WTC11 (cell line): ENCODE measurements at regions not wholly inside any gene's neighbourhood (a gene's known extent, or its start where the extent isn't known, plus 50 kb on each side); places are given as distances from the start of the nearest gene placed in this dataset.

Source experiments
- CREB1 ChIP-seq: sonication (generic); formaldehyde crosslinking; IDR thresholded peaks from 2 replicates; pipeline ENCODE4 v1.8.0; 2023; ENCODE audit warnings: mild to moderate bottlenecking, missing genetic modification reagents
- CTCF ChIP-seq: fragments of 200-600 bp; IDR thresholded peaks from 2 replicates; pipeline ENCODE4 v1.8.0; 2022; ENCODE audit warnings: antibody characterized with exemption
- E2F5 ChIP-seq: sonication (generic); formaldehyde crosslinking; IDR thresholded peaks from 2 replicates; pipeline ENCODE4 v1.8.1; 2022; ENCODE audit warnings: mild to moderate bottlenecking, moderate library complexity, missing genetic modification reagents
- ELF4 ChIP-seq: sonication (generic); formaldehyde crosslinking; IDR thresholded peaks from 2 replicates; pipeline ENCODE4 v1.8.1; 2022; ENCODE audit warnings: low read depth, mild to moderate bottlenecking, moderate library complexity, missing genetic modification reagents
- ETV6 ChIP-seq: sonication (generic); formaldehyde crosslinking; IDR thresholded peaks from 2 replicates; pipeline ENCODE4 v1.8.1; 2022; ENCODE audit warnings: mild to moderate bottlenecking, missing genetic modification reagents
- NFE2L1 ChIP-seq: sonication (generic); formaldehyde crosslinking; IDR thresholded peaks from 2 replicates; pipeline ENCODE4 v1.8.1; 2023; ENCODE audit warnings: missing genetic modification reagents
- SMAD3 ChIP-seq: sonication (generic); formaldehyde crosslinking; IDR thresholded peaks from 2 replicates; pipeline ENCODE4 v1.8.0; 2022; ENCODE audit warnings: missing genetic modification reagents, mild to moderate bottlenecking, borderline replicate concordance
- SP1 ChIP-seq: sonication (generic); formaldehyde crosslinking; conservative IDR thresholded peaks from 2 replicates; pipeline ENCODE4 v1.8.1; 2022; ENCODE audit warnings: missing genetic modification reagents
- TEAD4 ChIP-seq: sonication (generic); formaldehyde crosslinking; IDR thresholded peaks from 2 replicates; pipeline ENCODE4 v1.8.0; 2022; ENCODE audit warnings: mild to moderate bottlenecking, missing genetic modification reagents
- TP53 ChIP-seq: sonication (generic); formaldehyde crosslinking; IDR thresholded peaks from 2 replicates; pipeline ENCODE4 v1.8.1; 2023; ENCODE audit warnings: mild to moderate bottlenecking, missing genetic modification reagents
- ZBTB21 ChIP-seq: sonication (generic); formaldehyde crosslinking; IDR thresholded peaks from 2 replicates; pipeline ENCODE4 v1.8.1; 2023; ENCODE audit warnings: mild to moderate bottlenecking, missing genetic modification reagents, borderline replicate concordance
- ZBTB43 ChIP-seq: sonication (generic); formaldehyde crosslinking; IDR thresholded peaks from 2 replicates; pipeline ENCODE4 v1.8.1; 2023; ENCODE audit warnings: mild to moderate bottlenecking, missing genetic modification reagents
- ZNF232 ChIP-seq: sonication (generic); formaldehyde crosslinking; IDR thresholded peaks from 2 replicates; pipeline ENCODE4 v1.8.0; 2022; ENCODE audit warnings: mild to moderate bottlenecking, missing genetic modification reagents
- ZNF263 ChIP-seq: sonication (generic); formaldehyde crosslinking; IDR thresholded peaks from 2 replicates; pipeline ENCODE4 v1.8.1; 2022; ENCODE audit warnings: low read depth, mild to moderate bottlenecking, moderate library complexity, missing genetic modification reagents

DNA sequence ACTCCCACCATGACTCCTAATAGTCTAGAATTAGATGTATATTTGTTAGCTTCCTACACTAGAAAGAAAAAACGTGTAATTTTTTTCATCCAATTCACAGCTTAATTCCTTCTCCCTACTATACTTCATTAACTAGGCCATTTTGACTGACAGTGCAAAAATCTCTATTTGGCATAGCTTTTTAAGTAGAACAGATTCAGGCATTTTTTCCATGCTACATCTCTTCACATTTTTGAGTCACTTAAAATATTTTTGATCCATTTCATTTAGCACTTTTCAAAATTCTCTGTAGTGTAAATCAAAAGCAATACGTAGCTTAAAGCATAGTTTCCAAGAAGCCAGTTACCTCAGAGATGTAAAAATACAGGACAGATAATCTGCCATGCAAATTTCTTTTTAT is 391.1 kb upstream of the NPVF start:
- TF ChIP-seq ZBTB21 (CRISPR knock-in tag) = no peak
- no peak for TF ChIP-seq CTCF
- TF ChIP-seq E2F5 = no peak
- no peak for TF ChIP-seq SP1 (CRISPR knock-in tag)
- TF ChIP-seq ZNF263 (CRISPR knock-in tag) = no peak
- TF ChIP-seq NFE2L1 = no peak
- no peak for TF ChIP-seq ZBTB43 (CRISPR knock-in tag)
- no peak for TF ChIP-seq TP53 (CRISPR knock-in tag)
- no peak for TF ChIP-seq CREB1 (CRISPR knock-in tag)
- TF ChIP-seq SMAD3 (CRISPR knock-in tag) = no peak
- TF ChIP-seq ELF4 (CRISPR knock-in tag) = no peak
- no peak for TF ChIP-seq ZNF232
- no peak for TF ChIP-seq TEAD4 (CRISPR knock-in tag)
- no peak for TF ChIP-seq ETV6 (CRISPR knock-in tag)
